ENCODE measurements at regions not wholly inside any gene's neighbourhood (a gene's known extent, or its start where the extent isn't known, plus 50 kb on each side); places are given as distances from the start of the nearest gene placed in this dataset.

GRCh38 chr6:23523771-23524170 lies 602.2 kb upstream of the NRSN1 start:
- TF ChIP-seq POLR2A (IDR thresholded peaks at IDR 0.05; ENCODE audit: low read depth): no peak
- TF ChIP-seq CTCF (IDR thresholded peaks at IDR 0.05): no peak
- no peak for TF ChIP-seq EP300 (IDR thresholded peaks at IDR 0.05)
- no peak for TF ChIP-seq POLR2AphosphoS5 (IDR thresholded peaks at IDR 0.05)

Measured in esophagus muscularis mucosa (tissue), 4 donors.